Osteocyte (in vitro differentiated cells): ENCODE measurements at regions not wholly inside any gene's neighbourhood (a gene's known extent, or its start where the extent isn't known, plus 50 kb on each side); places are given as distances from the start of the nearest gene placed in this dataset.
"Not testable (repeated sequence)": the region's sequence is repeated elsewhere in the genome, so short reads cannot be mapped to it uniquely, and the experiment has no call there.

ENCODE experiments used
- DNase-seq: peaks from one replicate; pipeline ENCODE4 v3.0.0; 2021; ENCODE audit warnings: mixed read lengths; ENCODE audit not compliant: unreplicated experiment; ENCODE audit errors: extremely low spot score
- H3K27ac Mint-ChIP-seq: one replicate; pipeline ENCODE4 v1.8.0; 2021; ENCODE audit warnings: mild to moderate bottlenecking, mixed read lengths; ENCODE audit not compliant: unreplicated experiment
- H3K27me3 Mint-ChIP-seq: one replicate; pipeline ENCODE4 v1.8.0; 2021; ENCODE audit warnings: mixed read lengths; ENCODE audit not compliant: unreplicated experiment
- H3K36me3 Mint-ChIP-seq: one replicate; pipeline ENCODE4 v1.8.0; 2021; ENCODE audit warnings: mixed read lengths; ENCODE audit not compliant: unreplicated experiment
- H3K4me1 Mint-ChIP-seq: one replicate; pipeline ENCODE4 v1.8.0; 2021; ENCODE audit warnings: mixed read lengths; ENCODE audit not compliant: unreplicated experiment
- H3K4me3 Mint-ChIP-seq: one replicate; pipeline ENCODE4 v1.8.0; 2021; ENCODE audit warnings: mild to moderate bottlenecking, moderate library complexity, mixed read lengths; ENCODE audit not compliant: unreplicated experiment
- H3K9me3 Mint-ChIP-seq: one replicate; pipeline ENCODE4 v1.8.0; 2021; ENCODE audit warnings: mixed read lengths; ENCODE audit not compliant: unreplicated experiment
- CTCF ChIP-seq: fragments of 200-600 bp; sonication (generic); IDR thresholded peaks from 2 replicates; pipeline ENCODE4 v1.5.0; 2021; ENCODE audit warnings: antibody characterized with exemption, mild to moderate bottlenecking, moderate library complexity

- Mint-ChIP-seq H3K4me1 (no peaks in the 10 kb centered on the region), H3K27me3 (peaks cover 26% of the 10 kb centered on the region), H3K36me3 (no peaks in the 10 kb centered on the region), H3K4me3 (no peak overlapping the region), H3K27ac (no peak overlapping the region), H3K9me3 (no peaks in the 10 kb centered on the region)
- no peak for TF ChIP-seq CTCF
- DNase-seq, result no peak
Measured at GRCh38 chr4:64814616-64815015, 405.4 kb upstream of the TECRL start.

- no peak for DNase-seq
- no peak for TF ChIP-seq CTCF
- H3K27ac Mint-ChIP-seq, result no peak overlapping the region
- peaks cover 19% of the 10 kb centered on the region for H3K27me3 Mint-ChIP-seq
- peaks cover 4% of the 10 kb centered on the region for H3K9me3 Mint-ChIP-seq
- H3K4me1 Mint-ChIP-seq, result no peaks in the 10 kb centered on the region
- H3K4me3 Mint-ChIP-seq, result no peak overlapping the region
- no peaks in the 10 kb centered on the region for H3K36me3 Mint-ChIP-seq
Measured at GRCh38 chr4:64807821-64808220, 398.6 kb upstream of the TECRL start.

- TF ChIP-seq CTCF, result no peak
- H3K4me3 Mint-ChIP-seq, result no peak overlapping the region
Measured at GRCh38 chr4:64799751-64800150, 390.5 kb upstream of the TECRL start.

GRCh38 chr4:64798828-64799227 is 389.6 kb upstream of the TECRL start:
- not testable (repeated sequence) for H3K36me3 Mint-ChIP-seq, H3K27ac Mint-ChIP-seq, DNase-seq, H3K4me3 Mint-ChIP-seq, H3K9me3 Mint-ChIP-seq, H3K4me1 Mint-ChIP-seq
- peaks cover 28% of the 10 kb centered on the region for H3K27me3 Mint-ChIP-seq

More at GRCh38 chr4:64799751-64800150, 390.5 kb upstream of the TECRL start:
- peaks cover 4% of the 10 kb centered on the region for H3K9me3 Mint-ChIP-seq
- no peaks in the 10 kb centered on the region for H3K36me3 Mint-ChIP-seq
- H3K27ac Mint-ChIP-seq, result no peak overlapping the region
- DNase-seq, result no peak
- H3K27me3 Mint-ChIP-seq, result peaks cover 25% of the 10 kb centered on the region
- no peaks in the 10 kb centered on the region for H3K4me1 Mint-ChIP-seq

- Mint-ChIP-seq H3K4me3 (no peak overlapping the region), H3K36me3 (no peaks in the 10 kb centered on the region), H3K27ac (no peak overlapping the region)
Measured at GRCh38 chr4:64796581-64796980, 387.3 kb upstream of the TECRL start.

More at GRCh38 chr4:64796581-64796980, 387.3 kb upstream of the TECRL start:
- Mint-ChIP-seq H3K4me1 (no peaks in the 10 kb centered on the region), H3K9me3 (no peaks in the 10 kb centered on the region), H3K27me3 (peaks cover 23% of the 10 kb centered on the region)
- no peak for DNase-seq
- no peak for TF ChIP-seq CTCF
